ENCODE measurements at regions not wholly inside any gene's neighbourhood (a gene's known extent, or its start where the extent isn't known, plus 50 kb on each side); places are given as distances from the start of the nearest gene placed in this dataset.

- H3K36me3 ChIP-seq (ENCODE audit: control insufficient read depth, insufficient read depth, low read length), result no peaks in the 10 kb centered on the region
- no peak overlapping the region for H3K4me3 ChIP-seq (ENCODE audit: low read depth in 2 of 2, low read length in 2 of 2)
- POLR2A ChIA-PET, result no interaction called here
- H3K9me3 ChIP-seq (ENCODE audit: control insufficient read depth, insufficient read depth, low read depth, low read length), result no peaks in the 10 kb centered on the region
- H3K27me3 ChIP-seq (ENCODE audit: control insufficient read depth, insufficient read depth, low read length), result no peaks in the 10 kb centered on the region
- no peak for TF ChIP-seq TCF7L2 (IDR thresholded peaks at IDR 0.05; ENCODE audit: low read depth, low read length)
- TF ChIP-seq, protein P1, sequence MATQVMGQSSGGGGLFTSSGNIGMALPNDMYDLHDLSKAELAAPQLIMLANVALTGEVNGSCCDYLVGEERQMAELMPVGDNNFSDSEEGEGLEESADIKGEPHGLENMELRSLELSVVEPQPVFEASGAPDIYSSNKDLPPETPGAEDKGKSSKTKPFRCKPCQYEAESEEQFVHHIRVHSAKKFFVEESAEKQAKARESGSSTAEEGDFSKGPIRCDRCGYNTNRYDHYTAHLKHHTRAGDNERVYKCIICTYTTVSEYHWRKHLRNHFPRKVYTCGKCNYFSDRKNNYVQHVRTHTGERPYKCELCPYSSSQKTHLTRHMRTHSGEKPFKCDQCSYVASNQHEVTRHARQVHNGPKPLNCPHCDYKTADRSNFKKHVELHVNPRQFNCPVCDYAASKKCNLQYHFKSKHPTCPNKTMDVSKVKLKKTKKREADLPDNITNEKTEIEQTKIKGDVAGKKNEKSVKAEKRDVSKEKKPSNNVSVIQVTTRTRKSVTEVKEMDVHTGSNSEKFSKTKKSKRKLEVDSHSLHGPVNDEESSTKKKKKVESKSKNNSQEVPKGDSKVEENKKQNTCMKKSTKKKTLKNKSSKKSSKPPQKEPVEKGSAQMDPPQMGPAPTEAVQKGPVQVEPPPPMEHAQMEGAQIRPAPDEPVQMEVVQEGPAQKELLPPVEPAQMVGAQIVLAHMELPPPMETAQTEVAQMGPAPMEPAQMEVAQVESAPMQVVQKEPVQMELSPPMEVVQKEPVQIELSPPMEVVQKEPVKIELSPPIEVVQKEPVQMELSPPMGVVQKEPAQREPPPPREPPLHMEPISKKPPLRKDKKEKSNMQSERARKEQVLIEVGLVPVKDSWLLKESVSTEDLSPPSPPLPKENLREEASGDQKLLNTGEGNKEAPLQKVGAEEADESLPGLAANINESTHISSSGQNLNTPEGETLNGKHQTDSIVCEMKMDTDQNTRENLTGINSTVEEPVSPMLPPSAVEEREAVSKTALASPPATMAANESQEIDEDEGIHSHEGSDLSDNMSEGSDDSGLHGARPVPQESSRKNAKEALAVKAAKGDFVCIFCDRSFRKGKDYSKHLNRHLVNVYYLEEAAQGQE (IDR thresholded peaks at IDR 0.05; ENCODE audit: insufficient read depth in 1 of 2, low read depth in 2 of 2, low read length in 1 of 2), result no peak
- no peak for TF ChIP-seq POLR2AphosphoS5 (IDR thresholded peaks at IDR 0.05; ENCODE audit: low read depth, low read length)
- TF ChIP-seq, protein P2, sequence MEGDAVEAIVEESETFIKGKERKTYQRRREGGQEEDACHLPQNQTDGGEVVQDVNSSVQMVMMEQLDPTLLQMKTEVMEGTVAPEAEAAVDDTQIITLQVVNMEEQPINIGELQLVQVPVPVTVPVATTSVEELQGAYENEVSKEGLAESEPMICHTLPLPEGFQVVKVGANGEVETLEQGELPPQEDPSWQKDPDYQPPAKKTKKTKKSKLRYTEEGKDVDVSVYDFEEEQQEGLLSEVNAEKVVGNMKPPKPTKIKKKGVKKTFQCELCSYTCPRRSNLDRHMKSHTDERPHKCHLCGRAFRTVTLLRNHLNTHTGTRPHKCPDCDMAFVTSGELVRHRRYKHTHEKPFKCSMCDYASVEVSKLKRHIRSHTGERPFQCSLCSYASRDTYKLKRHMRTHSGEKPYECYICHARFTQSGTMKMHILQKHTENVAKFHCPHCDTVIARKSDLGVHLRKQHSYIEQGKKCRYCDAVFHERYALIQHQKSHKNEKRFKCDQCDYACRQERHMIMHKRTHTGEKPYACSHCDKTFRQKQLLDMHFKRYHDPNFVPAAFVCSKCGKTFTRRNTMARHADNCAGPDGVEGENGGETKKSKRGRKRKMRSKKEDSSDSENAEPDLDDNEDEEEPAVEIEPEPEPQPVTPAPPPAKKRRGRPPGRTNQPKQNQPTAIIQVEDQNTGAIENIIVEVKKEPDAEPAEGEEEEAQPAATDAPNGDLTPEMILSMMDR (IDR thresholded peaks at IDR 0.05), result no peak
- TF ChIP-seq SIN3A (IDR thresholded peaks at IDR 0.05; ENCODE audit: borderline replicate concordance, insufficient read depth, low read depth, low read length), result no peak
- no peaks in the 10 kb centered on the region for H3K4me1 ChIP-seq (ENCODE audit: control insufficient read depth, insufficient read depth, low read length)
- DNase-seq (ENCODE audit: low read depth, low spot score), result no peak
- no peak for ATAC-seq
- no peak overlapping the region for H3K27ac ChIP-seq (ENCODE audit: low read length)
- in situ Hi-C loops (cut with HindIII; ENCODE audit: low pct_unique_long_range_greater_than_20kb, low sequenced_read_pairs), result no loop called here
- CTCF ChIA-PET, result no interaction called here
- intact Hi-C loops (cut with micrococcal nuclease; ENCODE audit: unreplicated experiment), result no loop called here
- BruUV-seq (replicated peaks), result no TSS peak
These were observed 589.6 kb downstream of the ZNF674 start for GRCh38 chrX:45955661-45956060.

DNA sequence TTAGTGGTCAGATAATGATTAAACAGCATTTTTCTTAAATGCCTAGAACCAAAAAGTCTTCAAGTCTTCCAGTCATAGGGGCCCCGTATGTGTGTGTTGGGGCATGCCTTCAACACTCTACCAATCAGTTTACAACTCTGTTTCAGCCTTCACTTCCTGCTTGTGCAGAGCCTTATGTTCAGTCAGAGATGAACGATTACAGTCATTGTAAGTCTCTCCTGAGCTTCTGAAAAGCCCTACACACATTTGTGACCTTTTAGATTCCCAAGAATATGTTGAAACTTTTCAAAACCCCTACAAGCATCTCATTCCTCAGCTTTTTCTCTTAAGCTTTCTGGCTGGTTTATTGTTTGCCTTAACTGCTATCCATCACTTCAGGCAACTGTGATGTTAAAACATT lies 591.2 kb downstream of the ZNF674 start:
- Histone ChIP-seq H3K27ac (ENCODE audit: low read length) (no peak overlapping the region), H3K4me3 (ENCODE audit: low read depth in 2 of 2, low read length in 2 of 2) (no peak overlapping the region), H3K36me3 (ENCODE audit: control insufficient read depth, insufficient read depth, low read length) (no peaks in the 10 kb centered on the region), H3K4me1 (ENCODE audit: control insufficient read depth, insufficient read depth, low read length) (no peaks in the 10 kb centered on the region), H3K27me3 (ENCODE audit: control insufficient read depth, insufficient read depth, low read length) (no peaks in the 10 kb centered on the region), H3K9me3 (ENCODE audit: control insufficient read depth, insufficient read depth, low read depth, low read length) (no peaks in the 10 kb centered on the region)
- CTCF ChIA-PET, result no interaction called here
- ATAC-seq, result no peak
- in situ Hi-C loops (cut with HindIII; ENCODE audit: low pct_unique_long_range_greater_than_20kb, low sequenced_read_pairs), result no loop called here
- no peak for DNase-seq (ENCODE audit: low read depth, low spot score)
- POLR2A ChIA-PET, result no interaction called here
- BruUV-seq (replicated peaks), result no TSS peak
- intact Hi-C loops (cut with micrococcal nuclease; ENCODE audit: unreplicated experiment), result no loop called here
- TF ChIP-seq, protein P2 (IDR thresholded peaks at IDR 0.05), result no peak
- TF ChIP-seq, protein P1 (IDR thresholded peaks at IDR 0.05; ENCODE audit: insufficient read depth in 1 of 2, low read depth in 2 of 2, low read length in 1 of 2), result no peak
- TF ChIP-seq SIN3A (IDR thresholded peaks at IDR 0.05; ENCODE audit: borderline replicate concordance, insufficient read depth, low read depth, low read length) (no peak), TCF7L2 (IDR thresholded peaks at IDR 0.05; ENCODE audit: low read depth, low read length) (no peak), POLR2AphosphoS5 (IDR thresholded peaks at IDR 0.05; ENCODE audit: low read depth, low read length) (no peak)

Measured in Panc1 (cell line).